Neural crest cell (in vitro differentiated cells): ENCODE measurements at regions not wholly inside any gene's neighbourhood (a gene's known extent, or its start where the extent isn't known, plus 50 kb on each side); places are given as distances from the start of the nearest gene placed in this dataset.

Experiments
- DNase-seq: peaks from one replicate; pipeline ENCODE4 v3.0.0; 2021; ENCODE audit warnings: low read depth, mixed read lengths, low spot score
- H3K27ac Mint-ChIP-seq: one replicate; pipeline ENCODE4 v1.8.0; 2021; ENCODE audit warnings: mild to moderate bottlenecking, mixed read lengths; ENCODE audit not compliant: unreplicated experiment
- H3K27me3 Mint-ChIP-seq: 2 replicates; pipeline ENCODE4 v1.8.0; 2021; ENCODE audit warnings: low read depth, mild to moderate bottlenecking, mixed read lengths
- H3K36me3 Mint-ChIP-seq: 2 replicates; pipeline ENCODE4 v1.8.0; 2021; ENCODE audit warnings: low read depth, mild to moderate bottlenecking, mixed read lengths
- H3K4me1 Mint-ChIP-seq: 2 replicates; pipeline ENCODE4 v1.8.0; 2021; ENCODE audit warnings: mixed read lengths
- H3K4me3 Mint-ChIP-seq: one replicate; pipeline ENCODE4 v1.8.0; 2021; ENCODE audit warnings: mild to moderate bottlenecking, mixed read lengths
- H3K9me3 Mint-ChIP-seq: 2 replicates; pipeline ENCODE4 v1.8.0; 2021; ENCODE audit warnings: mixed read lengths
- CTCF ChIP-seq: fragments of 200-600 bp; sonication (generic); conservative IDR thresholded peaks from 2 replicates; pipeline ENCODE4 v1.5.0; 2021; ENCODE audit warnings: antibody characterized with exemption, mild to moderate bottlenecking

GRCh38 chr9:71171517-71171916 lies 50.1 kb upstream of the TRPM3 start:
- DNase-seq: no peak
- no peak overlapping the region for H3K4me3 Mint-ChIP-seq
- peaks cover 3% of the 10 kb centered on the region for H3K27me3 Mint-ChIP-seq
- H3K9me3 Mint-ChIP-seq: no peaks in the 10 kb centered on the region
- TF ChIP-seq CTCF: no peak
- peaks cover 3% of the 10 kb centered on the region for H3K4me1 Mint-ChIP-seq
- H3K36me3 Mint-ChIP-seq: no peaks in the 10 kb centered on the region
- no peak overlapping the region for H3K27ac Mint-ChIP-seq
